WTC11 (cell line): ENCODE measurements at regions not wholly inside any gene's neighbourhood (a gene's known extent, or its start where the extent isn't known, plus 50 kb on each side); places are given as distances from the start of the nearest gene placed in this dataset.

ENCODE experiments used
- ATAC-seq: fragments of 200-7000 bp; cut with Tn5 transposase; 2 replicates; pipeline ENCODE4 v1.10.0; 2021; ENCODE audit warnings: mild to moderate bottlenecking, moderate library complexity
- CTCF ChIA-PET: fragments of 300-600 bp; sonication (Branson Sonifier 250); formaldehyde crosslinking; loops from one replicate; lab custom pipeline; 2021; ENCODE audit warnings: antibody characterized with exemption; lab: Charles Lee
- POLR2A ChIA-PET: fragments of 350-600 bp; sonication (Branson Sonifier 250); formaldehyde crosslinking; loops from one replicate; lab custom pipeline; 2021; ENCODE audit warnings: antibody characterized with exemption; lab: Charles Lee
- DNase-seq: peaks from one replicate; pipeline ENCODE4 v3.0.0; 2021; ENCODE audit warnings: low spot score
- H3K27ac Mint-ChIP-seq: 2 replicates; pipeline ENCODE4 v1.8.0; 2021; ENCODE audit warnings: mixed read lengths
- H3K27me3 Mint-ChIP-seq: 2 replicates; pipeline ENCODE4 v1.8.0; 2021; ENCODE audit warnings: low read depth, mild to moderate bottlenecking, moderate library complexity, mixed read lengths
- H3K36me3 Mint-ChIP-seq: 2 replicates; pipeline ENCODE4 v1.8.0; 2021; ENCODE audit warnings: mixed read lengths
- H3K4me1 Mint-ChIP-seq: 2 replicates; pipeline ENCODE4 v1.8.0; 2022; ENCODE audit warnings: mixed read lengths
- H3K4me3 Mint-ChIP-seq: 2 replicates; pipeline ENCODE4 v1.8.0; 2021; ENCODE audit warnings: mild to moderate bottlenecking, moderate library complexity, mixed read lengths
- H3K9me3 Mint-ChIP-seq: 2 replicates; pipeline ENCODE4 v1.8.0; 2021; ENCODE audit warnings: mixed read lengths
- CREM ChIP-seq: sonication (generic); formaldehyde crosslinking; IDR thresholded peaks from 2 replicates; pipeline ENCODE4 v1.8.1; 2022; ENCODE audit warnings: mild to moderate bottlenecking, missing genetic modification reagents, moderate library complexity
- ELF4 ChIP-seq: sonication (generic); formaldehyde crosslinking; IDR thresholded peaks from 2 replicates; pipeline ENCODE4 v1.8.1; 2022; ENCODE audit warnings: low read depth, mild to moderate bottlenecking, moderate library complexity, missing genetic modification reagents
- FOXK1 ChIP-seq: sonication (generic); formaldehyde crosslinking; IDR thresholded peaks from 2 replicates; pipeline ENCODE4 v1.8.0; 2022; ENCODE audit warnings: mild to moderate bottlenecking, moderate library complexity, missing genetic modification reagents
- FOXP1 ChIP-seq: sonication (generic); formaldehyde crosslinking; IDR thresholded peaks from 2 replicates; pipeline ENCODE4 v1.8.0; 2022; ENCODE audit warnings: missing genetic modification reagents, mild to moderate bottlenecking, moderate library complexity, borderline replicate concordance
- HMGA2 ChIP-seq: fragments of 250-450 bp; sonication (Bioruptor Pico); IDR thresholded peaks from 2 replicates; pipeline ENCODE4 v1.4.0; 2021; ENCODE audit warnings: mild to moderate bottlenecking, moderate library complexity
- JAZF1 ChIP-seq: fragments of 250-450 bp; sonication (Bioruptor Pico); IDR thresholded peaks from 2 replicates; pipeline ENCODE4 v1.9.0; 2021; ENCODE audit warnings: moderate library complexity, mild to moderate bottlenecking, inconsistent platforms
- NFATC4 ChIP-seq: fragments of 250-450 bp; sonication (Bioruptor Pico); IDR thresholded peaks from 2 replicates; pipeline ENCODE4 v1.9.0; 2021; ENCODE audit warnings: mild to moderate bottlenecking
- OVOL2 ChIP-seq: fragments of 250-450 bp; sonication (Bioruptor Pico); IDR thresholded peaks from 2 replicates; pipeline ENCODE4 v1.9.0; 2021; ENCODE audit warnings: mild to moderate bottlenecking, borderline replicate concordance
- RORB ChIP-seq: fragments of 250-450 bp; sonication (Bioruptor Pico); IDR thresholded peaks from 2 replicates; pipeline ENCODE4 v1.9.0; 2021; ENCODE audit warnings: mild to moderate bottlenecking
- SMAD4 ChIP-seq: sonication (generic); formaldehyde crosslinking; IDR thresholded peaks from 2 replicates; pipeline ENCODE4 v1.8.0; 2022; ENCODE audit warnings: mild to moderate bottlenecking, missing genetic modification reagents
- TCF7 ChIP-seq: sonication (generic); formaldehyde crosslinking; IDR thresholded peaks from 2 replicates; pipeline ENCODE4 v1.8.0; 2022; ENCODE audit warnings: mild to moderate bottlenecking, low read depth, missing genetic modification reagents, moderate library complexity
- ZBTB21 ChIP-seq: sonication (generic); formaldehyde crosslinking; IDR thresholded peaks from 2 replicates; pipeline ENCODE4 v1.8.1; 2023; ENCODE audit warnings: mild to moderate bottlenecking, missing genetic modification reagents, borderline replicate concordance
- ZNF219 ChIP-seq: sonication (generic); formaldehyde crosslinking; IDR thresholded peaks from 2 replicates; pipeline ENCODE4 v1.8.0; 2023; ENCODE audit warnings: missing genetic modification reagents, mild to moderate bottlenecking, borderline replicate concordance
- ZNF416 ChIP-seq: fragments of 250-450 bp; sonication (Bioruptor Pico); IDR thresholded peaks from 2 replicates; pipeline ENCODE4 v1.9.0; 2021; ENCODE audit warnings: mild to moderate bottlenecking, inconsistent platforms
- TF ChIP-seq, protein P1 (sequence below): sonication (generic); formaldehyde crosslinking; IDR thresholded peaks from 2 replicates; pipeline ENCODE4 v1.8.1; 2023; ENCODE audit warnings: mild to moderate bottlenecking, missing genetic modification reagents, borderline replicate concordance
- TF ChIP-seq, protein P2 (sequence below): sonication (generic); formaldehyde crosslinking; IDR thresholded peaks from 2 replicates; pipeline ENCODE4 v1.8.1; 2023; ENCODE audit warnings: mild to moderate bottlenecking, missing genetic modification reagents
- TF ChIP-seq, protein P3 (sequence below): sonication (generic); formaldehyde crosslinking; IDR thresholded peaks from 2 replicates; pipeline ENCODE4 v1.8.0; 2022; ENCODE audit warnings: mild to moderate bottlenecking, missing genetic modification reagents
- TF ChIP-seq, protein P4 (sequence below): fragments of 250-450 bp; sonication (Bioruptor Pico); IDR thresholded peaks from 2 replicates; pipeline ENCODE4 v1.9.0; 2021; ENCODE audit warnings: moderate library complexity, mild to moderate bottlenecking, inconsistent platforms, borderline replicate concordance
- TF ChIP-seq, protein P5 (sequence below): sonication (generic); formaldehyde crosslinking; IDR thresholded peaks from 2 replicates; pipeline ENCODE4 v1.8.1; 2023; ENCODE audit warnings: mild to moderate bottlenecking, missing genetic modification reagents
- TF ChIP-seq, protein P6 (sequence below): sonication (generic); formaldehyde crosslinking; IDR thresholded peaks from 2 replicates; pipeline ENCODE4 v1.8.0; 2023; ENCODE audit warnings: mild to moderate bottlenecking, missing genetic modification reagents
- TF ChIP-seq, protein P7 (sequence below): fragments of 200-600 bp; IDR thresholded peaks from 2 replicates; pipeline ENCODE4 v1.8.0; 2022; ENCODE audit warnings: antibody characterized with exemption

DNA sequence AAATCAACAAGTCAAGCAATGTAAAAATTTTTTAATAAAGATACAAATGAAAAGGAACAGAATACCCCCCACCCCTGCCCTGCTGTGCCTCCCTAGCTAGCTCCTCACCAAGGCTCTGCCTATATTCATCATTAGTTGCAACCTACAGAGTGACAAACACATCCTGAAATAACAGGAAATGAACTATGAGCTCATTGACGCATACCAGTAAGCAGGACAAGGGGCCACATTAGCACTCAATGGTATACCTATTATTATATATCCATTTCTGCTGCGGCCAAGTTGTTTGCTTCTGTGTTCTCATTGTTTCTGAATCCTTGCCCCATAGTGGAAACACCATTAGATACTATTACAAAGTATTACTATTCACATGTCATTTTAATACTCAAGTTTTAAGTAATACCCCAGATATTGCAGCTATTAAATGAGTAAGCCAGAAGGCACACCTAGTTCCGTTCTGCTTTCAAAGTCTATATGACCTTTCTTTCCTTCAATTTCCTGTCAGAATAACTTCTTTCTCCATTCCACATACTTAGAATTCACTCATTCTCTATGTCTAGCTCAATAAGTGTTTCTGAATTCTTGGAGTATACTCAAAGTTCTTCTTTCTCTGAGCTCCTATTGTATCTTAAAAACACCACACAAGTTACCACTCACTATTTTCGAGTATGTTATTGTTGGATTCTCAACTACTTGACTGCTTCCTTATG is 1214.9 kb downstream of the PLA2G4A start:
- ChIA-PET CTCF (no interaction called here), POLR2A (no interaction called here)
- Mint-ChIP-seq H3K4me3 (no peak overlapping the region), H3K36me3 (peaks cover 4% of the 10 kb centered on the region), H3K9me3 (peaks cover 13% of the 10 kb centered on the region), H3K27ac (no peak overlapping the region; the same call in 1 of the 2 replicates), H3K27me3 (no peaks in the 10 kb centered on the region), H3K4me1 (peaks cover 19% of the 10 kb centered on the region)
- TF ChIP-seq JAZF1 (no peak), FOXK1 (CRISPR knock-in tag) (no peak), FOXP1 (CRISPR knock-in tag) (no peak), OVOL2 (no peak), SMAD4 (no peak), ELF4 (no peak), TCF7 (CRISPR knock-in tag) (no peak), ZBTB21 (CRISPR knock-in tag) (no peak), HMGA2 (no peak), ZNF416 (CRISPR knock-in tag) (no peak)
- TF ChIP-seq, protein P1, sequence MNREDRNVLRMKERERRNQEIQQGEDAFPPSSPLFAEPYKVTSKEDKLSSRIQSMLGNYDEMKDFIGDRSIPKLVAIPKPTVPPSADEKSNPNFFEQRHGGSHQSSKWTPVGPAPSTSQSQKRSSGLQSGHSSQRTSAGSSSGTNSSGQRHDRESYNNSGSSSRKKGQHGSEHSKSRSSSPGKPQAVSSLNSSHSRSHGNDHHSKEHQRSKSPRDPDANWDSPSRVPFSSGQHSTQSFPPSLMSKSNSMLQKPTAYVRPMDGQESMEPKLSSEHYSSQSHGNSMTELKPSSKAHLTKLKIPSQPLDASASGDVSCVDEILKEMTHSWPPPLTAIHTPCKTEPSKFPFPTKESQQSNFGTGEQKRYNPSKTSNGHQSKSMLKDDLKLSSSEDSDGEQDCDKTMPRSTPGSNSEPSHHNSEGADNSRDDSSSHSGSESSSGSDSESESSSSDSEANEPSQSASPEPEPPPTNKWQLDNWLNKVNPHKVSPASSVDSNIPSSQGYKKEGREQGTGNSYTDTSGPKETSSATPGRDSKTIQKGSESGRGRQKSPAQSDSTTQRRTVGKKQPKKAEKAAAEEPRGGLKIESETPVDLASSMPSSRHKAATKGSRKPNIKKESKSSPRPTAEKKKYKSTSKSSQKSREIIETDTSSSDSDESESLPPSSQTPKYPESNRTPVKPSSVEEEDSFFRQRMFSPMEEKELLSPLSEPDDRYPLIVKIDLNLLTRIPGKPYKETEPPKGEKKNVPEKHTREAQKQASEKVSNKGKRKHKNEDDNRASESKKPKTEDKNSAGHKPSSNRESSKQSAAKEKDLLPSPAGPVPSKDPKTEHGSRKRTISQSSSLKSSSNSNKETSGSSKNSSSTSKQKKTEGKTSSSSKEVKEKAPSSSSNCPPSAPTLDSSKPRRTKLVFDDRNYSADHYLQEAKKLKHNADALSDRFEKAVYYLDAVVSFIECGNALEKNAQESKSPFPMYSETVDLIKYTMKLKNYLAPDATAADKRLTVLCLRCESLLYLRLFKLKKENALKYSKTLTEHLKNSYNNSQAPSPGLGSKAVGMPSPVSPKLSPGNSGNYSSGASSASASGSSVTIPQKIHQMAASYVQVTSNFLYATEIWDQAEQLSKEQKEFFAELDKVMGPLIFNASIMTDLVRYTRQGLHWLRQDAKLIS (CRISPR knock-in tag), result no peak
- TF ChIP-seq, protein P2, sequence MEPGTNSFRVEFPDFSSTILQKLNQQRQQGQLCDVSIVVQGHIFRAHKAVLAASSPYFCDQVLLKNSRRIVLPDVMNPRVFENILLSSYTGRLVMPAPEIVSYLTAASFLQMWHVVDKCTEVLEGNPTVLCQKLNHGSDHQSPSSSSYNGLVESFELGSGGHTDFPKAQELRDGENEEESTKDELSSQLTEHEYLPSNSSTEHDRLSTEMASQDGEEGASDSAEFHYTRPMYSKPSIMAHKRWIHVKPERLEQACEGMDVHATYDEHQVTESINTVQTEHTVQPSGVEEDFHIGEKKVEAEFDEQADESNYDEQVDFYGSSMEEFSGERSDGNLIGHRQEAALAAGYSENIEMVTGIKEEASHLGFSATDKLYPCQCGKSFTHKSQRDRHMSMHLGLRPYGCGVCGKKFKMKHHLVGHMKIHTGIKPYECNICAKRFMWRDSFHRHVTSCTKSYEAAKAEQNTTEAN (CRISPR knock-in tag), result no peak
- TF ChIP-seq, protein P3, sequence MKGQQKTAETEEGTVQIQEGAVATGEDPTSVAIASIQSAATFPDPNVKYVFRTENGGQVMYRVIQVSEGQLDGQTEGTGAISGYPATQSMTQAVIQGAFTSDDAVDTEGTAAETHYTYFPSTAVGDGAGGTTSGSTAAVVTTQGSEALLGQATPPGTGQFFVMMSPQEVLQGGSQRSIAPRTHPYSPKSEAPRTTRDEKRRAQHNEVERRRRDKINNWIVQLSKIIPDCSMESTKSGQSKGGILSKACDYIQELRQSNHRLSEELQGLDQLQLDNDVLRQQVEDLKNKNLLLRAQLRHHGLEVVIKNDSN, result no peak
- DNase-seq (no peak), ATAC-seq (no peak)

DNA sequence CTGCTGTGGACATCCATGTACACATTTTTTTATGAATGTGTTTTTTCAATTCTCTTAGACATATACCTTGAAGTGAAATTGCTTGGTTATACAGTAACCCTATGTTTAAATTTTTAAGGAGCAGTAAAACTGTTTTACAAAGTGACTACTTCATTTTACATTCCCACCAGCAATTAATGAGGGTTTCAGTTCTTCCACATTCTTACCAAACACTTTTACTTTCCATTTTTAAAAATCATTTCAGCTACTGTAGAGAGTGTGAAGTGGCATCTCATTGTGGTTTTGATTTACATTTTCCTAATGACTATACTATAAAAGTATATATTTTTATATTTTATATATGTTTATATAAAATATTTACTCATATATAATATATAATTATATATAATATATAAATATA is 1221.5 kb downstream of the PLA2G4A start:
- CTCF ChIA-PET, result no interaction called here
- ATAC-seq, result no peak
- TF ChIP-seq CREM (CRISPR knock-in tag), result no peak
- TF ChIP-seq, protein P4, sequence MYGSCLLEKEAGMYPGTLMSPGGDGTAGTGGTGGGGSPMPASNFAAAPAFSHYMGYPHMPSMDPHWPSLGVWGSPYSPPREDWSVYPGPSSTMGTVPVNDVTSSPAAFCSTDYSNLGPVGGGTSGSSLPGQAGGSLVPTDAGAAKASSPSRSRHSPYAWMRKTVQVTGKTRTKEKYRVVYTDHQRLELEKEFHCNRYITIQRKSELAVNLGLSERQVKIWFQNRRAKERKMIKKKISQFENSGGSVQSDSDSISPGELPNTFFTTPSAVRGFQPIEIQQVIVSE (CRISPR knock-in tag), result no peak
- TF ChIP-seq NFATC4 (CRISPR knock-in tag), result no peak
- TF ChIP-seq, protein P5, sequence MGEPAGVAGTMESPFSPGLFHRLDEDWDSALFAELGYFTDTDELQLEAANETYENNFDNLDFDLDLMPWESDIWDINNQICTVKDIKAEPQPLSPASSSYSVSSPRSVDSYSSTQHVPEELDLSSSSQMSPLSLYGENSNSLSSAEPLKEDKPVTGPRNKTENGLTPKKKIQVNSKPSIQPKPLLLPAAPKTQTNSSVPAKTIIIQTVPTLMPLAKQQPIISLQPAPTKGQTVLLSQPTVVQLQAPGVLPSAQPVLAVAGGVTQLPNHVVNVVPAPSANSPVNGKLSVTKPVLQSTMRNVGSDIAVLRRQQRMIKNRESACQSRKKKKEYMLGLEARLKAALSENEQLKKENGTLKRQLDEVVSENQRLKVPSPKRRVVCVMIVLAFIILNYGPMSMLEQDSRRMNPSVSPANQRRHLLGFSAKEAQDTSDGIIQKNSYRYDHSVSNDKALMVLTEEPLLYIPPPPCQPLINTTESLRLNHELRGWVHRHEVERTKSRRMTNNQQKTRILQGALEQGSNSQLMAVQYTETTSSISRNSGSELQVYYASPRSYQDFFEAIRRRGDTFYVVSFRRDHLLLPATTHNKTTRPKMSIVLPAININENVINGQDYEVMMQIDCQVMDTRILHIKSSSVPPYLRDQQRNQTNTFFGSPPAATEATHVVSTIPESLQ (CRISPR knock-in tag), result no peak
- no peak for TF ChIP-seq SMAD4
- TF ChIP-seq TCF7 (CRISPR knock-in tag), result no peak
- no peak for TF ChIP-seq RORB (CRISPR knock-in tag)
- TF ChIP-seq ZNF219 (CRISPR knock-in tag), result no peak
- TF ChIP-seq, protein P6, sequence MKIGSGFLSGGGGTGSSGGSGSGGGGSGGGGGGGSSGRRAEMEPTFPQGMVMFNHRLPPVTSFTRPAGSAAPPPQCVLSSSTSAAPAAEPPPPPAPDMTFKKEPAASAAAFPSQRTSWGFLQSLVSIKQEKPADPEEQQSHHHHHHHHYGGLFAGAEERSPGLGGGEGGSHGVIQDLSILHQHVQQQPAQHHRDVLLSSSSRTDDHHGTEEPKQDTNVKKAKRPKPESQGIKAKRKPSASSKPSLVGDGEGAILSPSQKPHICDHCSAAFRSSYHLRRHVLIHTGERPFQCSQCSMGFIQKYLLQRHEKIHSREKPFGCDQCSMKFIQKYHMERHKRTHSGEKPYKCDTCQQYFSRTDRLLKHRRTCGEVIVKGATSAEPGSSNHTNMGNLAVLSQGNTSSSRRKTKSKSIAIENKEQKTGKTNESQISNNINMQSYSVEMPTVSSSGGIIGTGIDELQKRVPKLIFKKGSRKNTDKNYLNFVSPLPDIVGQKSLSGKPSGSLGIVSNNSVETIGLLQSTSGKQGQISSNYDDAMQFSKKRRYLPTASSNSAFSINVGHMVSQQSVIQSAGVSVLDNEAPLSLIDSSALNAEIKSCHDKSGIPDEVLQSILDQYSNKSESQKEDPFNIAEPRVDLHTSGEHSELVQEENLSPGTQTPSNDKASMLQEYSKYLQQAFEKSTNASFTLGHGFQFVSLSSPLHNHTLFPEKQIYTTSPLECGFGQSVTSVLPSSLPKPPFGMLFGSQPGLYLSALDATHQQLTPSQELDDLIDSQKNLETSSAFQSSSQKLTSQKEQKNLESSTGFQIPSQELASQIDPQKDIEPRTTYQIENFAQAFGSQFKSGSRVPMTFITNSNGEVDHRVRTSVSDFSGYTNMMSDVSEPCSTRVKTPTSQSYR (CRISPR knock-in tag), result no peak
- TF ChIP-seq, protein P7, sequence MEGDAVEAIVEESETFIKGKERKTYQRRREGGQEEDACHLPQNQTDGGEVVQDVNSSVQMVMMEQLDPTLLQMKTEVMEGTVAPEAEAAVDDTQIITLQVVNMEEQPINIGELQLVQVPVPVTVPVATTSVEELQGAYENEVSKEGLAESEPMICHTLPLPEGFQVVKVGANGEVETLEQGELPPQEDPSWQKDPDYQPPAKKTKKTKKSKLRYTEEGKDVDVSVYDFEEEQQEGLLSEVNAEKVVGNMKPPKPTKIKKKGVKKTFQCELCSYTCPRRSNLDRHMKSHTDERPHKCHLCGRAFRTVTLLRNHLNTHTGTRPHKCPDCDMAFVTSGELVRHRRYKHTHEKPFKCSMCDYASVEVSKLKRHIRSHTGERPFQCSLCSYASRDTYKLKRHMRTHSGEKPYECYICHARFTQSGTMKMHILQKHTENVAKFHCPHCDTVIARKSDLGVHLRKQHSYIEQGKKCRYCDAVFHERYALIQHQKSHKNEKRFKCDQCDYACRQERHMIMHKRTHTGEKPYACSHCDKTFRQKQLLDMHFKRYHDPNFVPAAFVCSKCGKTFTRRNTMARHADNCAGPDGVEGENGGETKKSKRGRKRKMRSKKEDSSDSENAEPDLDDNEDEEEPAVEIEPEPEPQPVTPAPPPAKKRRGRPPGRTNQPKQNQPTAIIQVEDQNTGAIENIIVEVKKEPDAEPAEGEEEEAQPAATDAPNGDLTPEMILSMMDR, result no peak

More for the DNA sequence above, 1221.5 kb downstream of the PLA2G4A start:
- no peaks in the 10 kb centered on the region for H3K9me3 Mint-ChIP-seq
- H3K27ac Mint-ChIP-seq, result no peak overlapping the region
- H3K27me3 Mint-ChIP-seq, result no peaks in the 10 kb centered on the region
- H3K4me3 Mint-ChIP-seq, result no peak overlapping the region
- DNase-seq, result no peak
- H3K36me3 Mint-ChIP-seq, result no peaks in the 10 kb centered on the region
- POLR2A ChIA-PET, result no interaction called here
- H3K4me1 Mint-ChIP-seq, result peaks cover 5% of the 10 kb centered on the region; the same call in 1 of the 2 replicates
